ENCODE measurements at regions not wholly inside any gene's neighbourhood (a gene's known extent, or its start where the extent isn't known, plus 50 kb on each side); places are given as distances from the start of the nearest gene placed in this dataset.

DNA sequence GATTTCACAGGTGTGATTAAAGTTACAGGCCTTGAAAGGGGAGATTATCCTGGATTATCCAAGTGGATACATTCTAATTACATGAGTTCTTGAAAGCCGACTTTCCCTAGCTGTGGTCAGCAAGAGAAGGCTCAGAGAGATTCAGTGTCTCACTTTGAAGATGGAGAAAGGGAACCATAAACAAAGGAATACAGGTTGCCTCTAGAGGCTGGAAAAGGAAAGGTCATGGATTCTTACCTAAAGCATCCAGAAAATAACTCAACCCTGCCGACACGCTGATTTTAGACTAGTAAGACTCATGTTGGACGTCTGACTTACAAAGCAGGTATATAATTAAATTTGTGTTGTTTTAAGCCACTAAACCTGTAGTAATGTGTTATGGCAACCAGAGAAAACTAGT lies 1095.7 kb upstream of the ZEB2 start:
- Histone ChIP-seq H3K27ac (no peak overlapping the region), H3K4me1 (replicated peaks in 1 of 2) (no peaks in the 10 kb centered on the region), H3K4me3 (no peak overlapping the region), H3K36me3 (replicated peaks in 1 of 2) (no peaks in the 10 kb centered on the region), H3K27me3 (no peaks in the 10 kb centered on the region), H3K9me3 (replicated peaks in 1 of 3) (no peaks in the 10 kb centered on the region)
- intact Hi-C loops (cut with DNase I), result no loop called here
- no peak for DNase-seq
- 80 to 89% (median 88%) methylated on average over 4 of the region's 4 CpGs for WGBS, 4 donors
- TF ChIP-seq, protein P1, sequence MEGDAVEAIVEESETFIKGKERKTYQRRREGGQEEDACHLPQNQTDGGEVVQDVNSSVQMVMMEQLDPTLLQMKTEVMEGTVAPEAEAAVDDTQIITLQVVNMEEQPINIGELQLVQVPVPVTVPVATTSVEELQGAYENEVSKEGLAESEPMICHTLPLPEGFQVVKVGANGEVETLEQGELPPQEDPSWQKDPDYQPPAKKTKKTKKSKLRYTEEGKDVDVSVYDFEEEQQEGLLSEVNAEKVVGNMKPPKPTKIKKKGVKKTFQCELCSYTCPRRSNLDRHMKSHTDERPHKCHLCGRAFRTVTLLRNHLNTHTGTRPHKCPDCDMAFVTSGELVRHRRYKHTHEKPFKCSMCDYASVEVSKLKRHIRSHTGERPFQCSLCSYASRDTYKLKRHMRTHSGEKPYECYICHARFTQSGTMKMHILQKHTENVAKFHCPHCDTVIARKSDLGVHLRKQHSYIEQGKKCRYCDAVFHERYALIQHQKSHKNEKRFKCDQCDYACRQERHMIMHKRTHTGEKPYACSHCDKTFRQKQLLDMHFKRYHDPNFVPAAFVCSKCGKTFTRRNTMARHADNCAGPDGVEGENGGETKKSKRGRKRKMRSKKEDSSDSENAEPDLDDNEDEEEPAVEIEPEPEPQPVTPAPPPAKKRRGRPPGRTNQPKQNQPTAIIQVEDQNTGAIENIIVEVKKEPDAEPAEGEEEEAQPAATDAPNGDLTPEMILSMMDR (IDR thresholded peaks at IDR 0.05), result no peak
- no peak for TF ChIP-seq POLR2A (IDR thresholded peaks at IDR 0.05)

DNA sequence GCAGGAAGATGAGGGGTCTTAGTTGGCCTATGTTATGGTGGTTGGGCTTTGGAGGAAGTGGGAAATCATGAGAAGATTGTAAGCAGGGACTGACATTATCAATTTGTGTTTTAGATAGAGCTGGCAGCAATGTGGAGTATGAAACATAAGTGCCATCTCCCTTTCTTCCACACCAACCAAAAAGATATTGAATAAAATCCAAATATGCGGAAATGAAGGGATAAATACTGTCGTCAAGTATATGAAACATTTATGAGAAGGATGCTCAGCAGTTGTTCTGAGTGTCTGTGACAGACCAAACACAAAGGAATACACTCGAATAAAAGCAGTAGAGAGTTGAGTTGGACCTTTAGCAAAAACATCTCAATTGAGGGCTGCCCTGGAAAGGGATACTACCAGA lies 1090.0 kb upstream of the ZEB2 start:
- 82 to 94% (median 89%) methylated on average over 3 of the region's 3 CpGs for WGBS, 4 donors
- no peak for DNase-seq
- H3K9me3 ChIP-seq (replicated peaks in 1 of 3), result no peaks in the 10 kb centered on the region
- intact Hi-C loops (cut with DNase I), result no loop called here
- no peaks in the 10 kb centered on the region for H3K27me3 ChIP-seq
- TF ChIP-seq, protein P1 (IDR thresholded peaks at IDR 0.05), result no peak
- no peak for TF ChIP-seq POLR2A (IDR thresholded peaks at IDR 0.05)
- no peaks in the 10 kb centered on the region for H3K36me3 ChIP-seq (replicated peaks in 1 of 2)
- H3K4me3 ChIP-seq, result no peak overlapping the region
- no peaks in the 10 kb centered on the region for H3K4me1 ChIP-seq (replicated peaks in 1 of 2)
- no peak overlapping the region for H3K27ac ChIP-seq

DNA sequence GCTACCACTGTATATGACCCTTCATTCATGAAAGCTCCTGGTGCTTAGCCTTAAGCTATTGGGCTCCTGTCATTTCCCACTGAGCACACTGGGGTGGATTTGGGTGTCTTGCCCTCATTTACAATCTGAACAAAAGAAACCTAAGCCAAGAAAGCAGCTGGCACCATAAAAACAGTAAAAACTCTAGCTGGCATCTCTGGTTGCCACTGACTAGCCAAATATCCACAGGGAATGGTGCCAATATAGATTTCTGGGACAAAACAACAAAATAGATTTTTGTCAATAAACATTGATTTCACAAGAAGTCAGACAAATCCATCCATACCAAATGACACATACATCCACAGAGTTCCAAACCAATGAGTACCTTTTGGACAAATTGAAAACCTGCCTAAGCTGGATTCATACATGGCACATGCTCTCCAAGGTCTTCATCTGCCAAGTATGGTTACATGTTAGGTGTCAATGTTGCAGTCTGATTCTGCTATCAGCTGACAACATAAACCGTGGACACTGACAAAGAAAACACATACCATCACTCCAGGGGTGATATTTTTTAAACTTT lies 1081.5 kb upstream of the ZEB2 start:
- H3K27me3 ChIP-seq, result no peaks in the 10 kb centered on the region
- no peaks in the 10 kb centered on the region for H3K9me3 ChIP-seq (replicated peaks in 1 of 3)
- no peak overlapping the region for H3K4me3 ChIP-seq
- intact Hi-C loops (cut with DNase I), result no loop called here
- no peak overlapping the region for H3K27ac ChIP-seq
- no peak for TF ChIP-seq POLR2A (IDR thresholded peaks at IDR 0.05)
- TF ChIP-seq, protein P1 (IDR thresholded peaks at IDR 0.05), result no peak
- whole genome bisulfite sequencing, 4 donors, result 71 to 78% (median 74%) methylated on average over 1 of the region's 1 CpG
- H3K36me3 ChIP-seq (replicated peaks in 1 of 2), result no peaks in the 10 kb centered on the region
- no peak for DNase-seq
- H3K4me1 ChIP-seq (replicated peaks in 1 of 2), result no peaks in the 10 kb centered on the region

DNA sequence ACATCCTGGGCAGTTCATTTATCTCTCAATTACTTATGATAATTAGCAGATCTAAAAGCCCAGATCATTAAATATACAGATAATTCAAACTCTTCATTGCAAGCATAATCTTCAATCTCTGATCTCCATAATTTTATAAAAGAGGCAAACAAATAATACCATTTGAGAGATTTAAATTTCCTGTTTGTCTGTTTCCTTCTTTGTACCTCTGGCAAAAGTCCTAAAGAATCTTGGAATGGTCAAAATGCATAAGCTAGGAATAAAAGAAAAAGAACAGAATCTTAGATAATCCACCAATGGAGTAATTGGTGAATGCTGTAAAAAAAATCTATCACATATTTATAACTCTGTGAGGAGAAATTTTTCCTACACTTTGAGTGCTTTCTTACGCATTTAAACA lies 1080.9 kb upstream of the ZEB2 start:
- Histone ChIP-seq H3K4me1 (replicated peaks in 1 of 2) (no peaks in the 10 kb centered on the region), H3K36me3 (replicated peaks in 1 of 2) (no peaks in the 10 kb centered on the region), H3K9me3 (replicated peaks in 1 of 3) (no peaks in the 10 kb centered on the region), H3K27ac (no peak overlapping the region), H3K4me3 (no peak overlapping the region), H3K27me3 (no peaks in the 10 kb centered on the region)
- WGBS, 4 donors, result 83 to 100% (median 91%) methylated on average over 1 of the region's 1 CpG
- intact Hi-C loops (cut with DNase I), result no loop called here
- TF ChIP-seq POLR2A (IDR thresholded peaks at IDR 0.05), result no peak
- TF ChIP-seq, protein P1 (IDR thresholded peaks at IDR 0.05), result no peak
- no peak for DNase-seq
